ES-I3 (cell line): ENCODE measurements at regions not wholly inside any gene's neighbourhood (a gene's known extent, or its start where the extent isn't known, plus 50 kb on each side); places are given as distances from the start of the nearest gene placed in this dataset.
"Not testable (repeated sequence)": the region's sequence is repeated elsewhere in the genome, so short reads cannot be mapped to it uniquely, and the experiment has no call there.

Source experiments
- H3K36me3 ChIP-seq: 2 replicates; pipeline ENCODE4 v1.6.1; 2013; ENCODE audit warnings: mild to moderate bottlenecking, low read length, control low read depth, moderate library complexity; ENCODE audit not compliant: insufficient read depth
- H3K4me1 ChIP-seq: 2 replicates; pipeline ENCODE4 v1.6.1; 2013; ENCODE audit warnings: mild to moderate bottlenecking, control low read depth, low read length; ENCODE audit not compliant: insufficient read depth
- H3K9ac ChIP-seq: 2 replicates; pipeline ENCODE4 v1.6.1; 2013; ENCODE audit warnings: low read depth, mild to moderate bottlenecking, low read length, moderate library complexity
- H3K9me3 ChIP-seq: 2 replicates; pipeline ENCODE4 v1.6.1; 2013; ENCODE audit warnings: mild to moderate bottlenecking, low read length, moderate library complexity; ENCODE audit not compliant: control insufficient read depth, insufficient read depth

DNA sequence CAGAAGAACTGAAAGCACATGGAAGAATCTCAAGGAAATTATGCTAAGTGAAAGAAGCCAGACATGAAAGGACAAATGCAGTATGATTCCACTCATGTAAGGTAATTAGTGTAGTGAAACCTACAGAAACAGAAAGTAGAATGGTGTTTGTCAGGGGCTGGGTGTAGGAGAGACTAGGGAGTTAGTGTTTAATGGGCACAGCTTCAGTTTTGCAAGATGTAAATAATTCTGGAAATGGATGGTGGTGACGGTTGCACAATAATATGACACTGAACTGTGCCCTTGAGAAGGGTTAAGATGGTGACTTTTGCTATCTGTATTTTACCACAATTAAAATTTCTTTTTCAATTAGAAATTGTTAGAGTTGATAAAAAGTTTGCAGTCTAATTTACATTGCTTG, 157.3 kb upstream of the ADCY1 start:
- no peaks in the 10 kb centered on the region for H3K4me1 ChIP-seq
- no peaks in the 10 kb centered on the region for H3K36me3 ChIP-seq
- peaks cover 3% of the 10 kb centered on the region; the same call in 1 of the 2 replicates for H3K9me3 ChIP-seq
- H3K9ac ChIP-seq = no peak overlapping the region

DNA sequence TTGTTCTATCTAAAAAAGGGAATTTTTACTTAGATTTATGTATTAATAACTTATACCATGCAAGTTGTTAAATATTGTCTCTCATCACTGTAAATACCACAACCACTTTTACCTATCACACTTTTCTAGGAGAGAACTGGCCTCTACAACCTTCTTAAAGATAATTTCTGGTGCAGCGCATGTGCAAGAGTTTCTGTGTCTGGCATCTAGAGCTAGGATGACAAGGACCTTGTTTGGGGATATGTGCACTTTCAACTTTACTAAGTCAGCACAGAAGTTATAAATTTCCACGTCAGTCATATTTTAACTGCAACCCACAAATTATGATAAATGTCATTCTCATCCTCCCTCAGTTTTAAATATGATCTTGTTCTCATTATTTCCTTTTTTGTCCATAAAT, 156.9 kb upstream of the ADCY1 start:
- H3K4me1 ChIP-seq = no peaks in the 10 kb centered on the region
- H3K9me3 ChIP-seq = no peaks in the 10 kb centered on the region
- no peaks in the 10 kb centered on the region for H3K36me3 ChIP-seq
- no peak overlapping the region for H3K9ac ChIP-seq

GRCh38 chr7:45417735-45418134, 156.4 kb upstream of the ADCY1 start:
- Histone ChIP-seq H3K9me3 (no peaks in the 10 kb centered on the region), H3K9ac (no peak overlapping the region), H3K4me1 (no peaks in the 10 kb centered on the region), H3K36me3 (no peaks in the 10 kb centered on the region)

DNA sequence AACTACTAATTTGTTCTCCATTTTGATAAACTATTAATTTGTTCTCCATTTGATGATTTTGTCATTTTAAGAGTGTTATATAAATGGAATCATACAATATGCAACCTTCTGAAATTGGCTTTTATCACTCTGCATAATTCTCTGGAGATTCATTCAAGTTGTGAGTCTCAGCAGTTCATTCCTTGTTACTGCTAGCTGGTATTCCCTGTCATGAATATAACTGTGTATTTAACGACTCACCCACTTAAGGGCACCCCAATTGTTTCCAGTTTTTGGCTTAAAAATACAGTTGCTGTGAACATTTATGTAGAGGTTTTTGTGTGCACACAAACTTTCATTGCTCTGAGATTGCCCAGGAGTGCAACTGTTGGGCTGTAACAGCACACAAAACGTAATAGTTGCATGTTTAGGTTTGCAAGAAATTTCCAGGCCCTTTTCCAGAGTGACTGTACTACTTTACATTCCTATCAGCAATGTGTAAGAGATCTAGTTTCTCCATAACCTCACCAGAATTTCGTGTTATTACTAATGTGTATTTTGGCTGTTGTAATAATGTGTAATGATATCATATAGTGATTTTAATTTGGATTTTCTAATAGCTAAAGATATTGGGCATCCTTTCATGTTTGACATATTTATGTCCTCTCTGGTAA, 153.2 kb upstream of the ADCY1 start:
- Histone ChIP-seq H3K9me3 (no peaks in the 10 kb centered on the region), H3K9ac (no peak overlapping the region), H3K36me3 (no peaks in the 10 kb centered on the region), H3K4me1 (no peaks in the 10 kb centered on the region)

- Histone ChIP-seq H3K36me3 (no peaks in the 10 kb centered on the region), H3K9me3 (no peaks in the 10 kb centered on the region), H3K9ac (no peak overlapping the region), H3K4me1 (no peaks in the 10 kb centered on the region)
Measured at GRCh38 chr7:45421806-45422205, 152.4 kb upstream of the ADCY1 start.

GRCh38 chr7:45430397-45430796, 143.8 kb upstream of the ADCY1 start:
- Histone ChIP-seq H3K9me3 (no peaks in the 10 kb centered on the region), H3K36me3 (no peaks in the 10 kb centered on the region), H3K4me1 (no peaks in the 10 kb centered on the region), H3K9ac (no peak overlapping the region)

GRCh38 chr7:45434167-45434784, 139.9 kb upstream of the ADCY1 start:
- no peaks in the 10 kb centered on the region for H3K4me1 ChIP-seq
- H3K36me3 ChIP-seq = no peaks in the 10 kb centered on the region
- H3K9me3 ChIP-seq = no peaks in the 10 kb centered on the region
- H3K9ac ChIP-seq = no peak overlapping the region

GRCh38 chr7:45435131-45435530, 139.0 kb upstream of the ADCY1 start:
- no peak overlapping the region for H3K9ac ChIP-seq
- no peaks in the 10 kb centered on the region for H3K4me1 ChIP-seq
- H3K36me3 ChIP-seq = no peaks in the 10 kb centered on the region
- H3K9me3 ChIP-seq = no peaks in the 10 kb centered on the region

DNA sequence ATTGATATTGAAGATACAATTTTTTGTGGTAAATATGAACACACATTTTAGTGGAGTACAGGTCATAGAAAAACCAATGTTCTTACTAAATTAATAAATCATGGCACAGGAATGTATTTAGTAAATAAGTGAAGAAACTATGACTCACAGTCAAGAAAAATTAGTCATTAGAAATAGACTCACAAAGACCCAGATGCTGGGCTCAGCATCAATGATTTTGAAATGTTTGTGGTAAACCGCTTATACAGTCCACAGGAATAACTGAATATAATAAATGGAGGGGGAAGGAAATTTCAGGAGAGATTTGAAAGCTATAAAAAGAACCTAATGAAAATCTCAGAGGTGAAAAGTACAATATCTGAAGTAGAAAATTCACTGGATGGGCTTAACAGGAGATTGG, 138.3 kb upstream of the ADCY1 start:
- H3K4me1 ChIP-seq = no peaks in the 10 kb centered on the region
- H3K9ac ChIP-seq = no peak overlapping the region
- no peaks in the 10 kb centered on the region for H3K36me3 ChIP-seq
- no peaks in the 10 kb centered on the region for H3K9me3 ChIP-seq

GRCh38 chr7:45440776-45441175, 133.4 kb upstream of the ADCY1 start:
- H3K9ac ChIP-seq, H3K9me3 ChIP-seq, H3K36me3 ChIP-seq, H3K4me1 ChIP-seq: not testable (repeated sequence)

- Histone ChIP-seq H3K9ac (no peak overlapping the region), H3K9me3 (no peaks in the 10 kb centered on the region)
Measured at GRCh38 chr7:45443263-45443662, 130.9 kb upstream of the ADCY1 start.

GRCh38 chr7:45446195-45446944, 127.8 kb upstream of the ADCY1 start:
- H3K36me3 ChIP-seq = no peaks in the 10 kb centered on the region
- no peaks in the 10 kb centered on the region for H3K9me3 ChIP-seq
- no peaks in the 10 kb centered on the region for H3K4me1 ChIP-seq
- H3K9ac ChIP-seq = no peak overlapping the region

More at GRCh38 chr7:45443263-45443662, 130.9 kb upstream of the ADCY1 start:
- H3K4me1 ChIP-seq = no peaks in the 10 kb centered on the region
- no peaks in the 10 kb centered on the region for H3K36me3 ChIP-seq

DNA sequence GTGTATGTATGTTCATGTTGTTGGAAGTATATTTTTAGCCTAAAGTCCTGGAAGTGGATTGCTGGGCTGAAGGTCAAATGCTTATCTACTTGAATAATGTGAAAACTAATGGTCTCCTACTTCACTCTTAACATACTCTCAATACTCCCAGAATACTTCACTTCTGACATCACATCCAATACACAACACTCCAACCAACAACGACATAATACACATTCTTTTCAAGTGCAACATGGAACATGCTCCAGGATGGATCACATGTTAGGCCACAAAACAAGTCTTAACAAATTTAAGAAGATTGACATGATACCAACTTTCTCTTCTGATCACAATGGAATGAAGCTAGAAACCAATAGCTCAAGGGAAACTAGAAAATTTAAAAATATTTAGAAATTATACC, 126.9 kb upstream of the ADCY1 start:
- Histone ChIP-seq H3K9me3 (no peaks in the 10 kb centered on the region), H3K4me1 (no peaks in the 10 kb centered on the region), H3K9ac (no peak overlapping the region), H3K36me3 (no peaks in the 10 kb centered on the region)

- no peaks in the 10 kb centered on the region for H3K4me1 ChIP-seq
- no peaks in the 10 kb centered on the region for H3K9me3 ChIP-seq
- no peak overlapping the region for H3K9ac ChIP-seq
- H3K36me3 ChIP-seq = no peaks in the 10 kb centered on the region
Measured at GRCh38 chr7:45450571-45451204, 123.5 kb upstream of the ADCY1 start.
